SK-N-SH treated with all-trans-retinoic acid at 6 μM for 48 hours (cell line): ENCODE measurements at regions not wholly inside any gene's neighbourhood (a gene's known extent, or its start where the extent isn't known, plus 50 kb on each side); places are given as distances from the start of the nearest gene placed in this dataset.

ENCODE experiments used
- ARNTL ChIP-seq: fragments of 450-650 bp; formaldehyde crosslinking; IDR thresholded peaks from 2 replicates; pipeline ENCODE4 v1.5.0; 2020; ENCODE audit warnings: low read depth, mild to moderate bottlenecking, moderate library complexity, borderline replicate concordance
- BACH2 ChIP-seq: fragments of 250-450 bp; sonication (Bioruptor Pico); IDR thresholded peaks from 2 replicates; pipeline ENCODE4 v1.9.0; 2021; ENCODE audit warnings: mild to moderate bottlenecking, borderline replicate concordance
- RARB ChIP-seq: fragments of 250-450 bp; sonication (Bioruptor Pico); IDR thresholded peaks from 2 replicates; pipeline ENCODE4 v1.8.0; 2021; ENCODE audit warnings: mild to moderate bottlenecking, moderate library complexity

GRCh38 chr11:109085708-109086373, 336.1 kb upstream of the C11orf87 start:
- TF ChIP-seq RARB (CRISPR knock-in tag), result no peak
- TF ChIP-seq BACH2 (CRISPR knock-in tag), result no peak
- no peak for TF ChIP-seq ARNTL (CRISPR knock-in tag)
